IMR-90 (cell line): ENCODE measurements at regions not wholly inside any gene's neighbourhood (a gene's known extent, or its start where the extent isn't known, plus 50 kb on each side); places are given as distances from the start of the nearest gene placed in this dataset.

Source experiments
- CEBPB ChIP-seq: IDR thresholded peaks from 2 replicates; pipeline ENCODE4 v1.6.1; 2012; ENCODE audit warnings: low read depth, low read length, improper control_type of control experiment
- CTCF ChIP-seq: conservative IDR thresholded peaks from 2 replicates; pipeline ENCODE4 v1.5.1; 2012; ENCODE audit warnings: mild to moderate bottlenecking, low read depth, low read length, improper control_type of control experiment
- POLR2A ChIP-seq: IDR thresholded peaks from 2 replicates; pipeline ENCODE4 v1.6.1; 2012; ENCODE audit warnings: mild to moderate bottlenecking, low read depth, low read length
- RAD21 ChIP-seq: IDR thresholded peaks from 2 replicates; pipeline ENCODE4 v1.6.1; 2012; ENCODE audit warnings: low read length, improper control_type of control experiment
- RCOR1 ChIP-seq: IDR thresholded peaks from 2 replicates; pipeline ENCODE4 v1.6.1; 2012; ENCODE audit warnings: mild to moderate bottlenecking, low read length, improper control_type of control experiment; ENCODE audit not compliant: insufficient replicate concordance

GRCh38 chr10:131536676-131537075 is 225.2 kb upstream of the TCERG1L start:
- no peak for TF ChIP-seq CTCF
- TF ChIP-seq RCOR1, result no peak
- TF ChIP-seq CEBPB, result no peak
- no peak for TF ChIP-seq POLR2A
- TF ChIP-seq RAD21, result no peak
